ENCODE measurements at regions not wholly inside any gene's neighbourhood (a gene's known extent, or its start where the extent isn't known, plus 50 kb on each side); places are given as distances from the start of the nearest gene placed in this dataset.
A peak's percentile ranks its signal among the peaks of the same experiment; 100 is the strongest.

DNA sequence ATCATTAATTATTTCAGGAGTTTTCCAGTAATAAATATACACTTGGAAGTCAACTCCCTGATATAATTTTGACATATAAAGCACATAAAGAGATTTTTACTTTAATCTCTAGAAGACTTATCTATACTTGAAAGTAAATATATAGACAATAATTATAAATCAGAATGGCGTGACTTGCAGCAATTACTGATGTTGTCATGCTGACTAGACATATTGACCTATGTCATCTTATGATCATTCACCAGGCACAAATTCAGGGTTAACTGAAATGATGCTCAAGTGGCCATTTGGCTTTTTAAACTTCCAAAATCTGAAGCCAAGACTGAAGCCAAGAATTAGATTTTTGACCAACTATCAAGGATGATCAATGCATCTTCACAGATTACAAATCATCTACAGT is 192.2 kb downstream of the MCHR2 start:
- H3K4ac ChIP-seq (replicated peaks; ENCODE audit: insufficient read length, low read depth, low read length), result no peak overlapping the region
- H2AK5ac ChIP-seq (ENCODE audit: low read depth, low read length), result no peak overlapping the region
- H3K4me1 ChIP-seq (replicated peaks in 1 of 4; ENCODE audit: control insufficient read depth in 3 of 4, insufficient read depth in 4 of 4, low read length in 3 of 4), result peaks cover 0 to 2% (median 0%) of the 10 kb centered on the region in 4 experiments; a peak in 1 of 7 replicates
- H3K4me3 ChIP-seq (ENCODE audit: extremely low read depth in 1 of 4, insufficient read depth in 2 of 4, low read depth in 3 of 4, low read length in 4 of 4), result no peak overlapping the region
- H2BK12ac ChIP-seq (ENCODE audit: low read depth, low read length), result no peak overlapping the region
- H2BK120ac ChIP-seq (replicated peaks; ENCODE audit: low read depth, low read length), result no peak overlapping the region
- 100% methylated on average over 1 of the region's 1 CpG; no CpG with 5 or more reads in 1 of the 2 experiments for whole genome bisulfite sequencing, 2 experiments (ENCODE audit: extremely low coverage in 1 of 2, insufficient coverage in 1 of 2, insufficient read length in 1 of 2, insufficient replicate concordance in 2 of 2, low coverage in 1 of 2, low lambda C conversion rate in 2 of 2, missing lambda C conversion rate in 1 of 2)
- H3K56ac ChIP-seq (replicated peaks; ENCODE audit: insufficient read length, low read depth, low read length), result no peak overlapping the region
- H2AFZ ChIP-seq (ENCODE audit: low read length), result 0 out of 2 replicates have a peak overlapping the region, but pooled peaks have one; percentile 25
- H4K5ac ChIP-seq (ENCODE audit: insufficient read length, low read depth, low read length), result no peak overlapping the region
- H3K23me2 ChIP-seq (ENCODE audit: low read depth, low read length), result no peaks in the 10 kb centered on the region
- no peak overlapping the region for H3K27ac ChIP-seq (ENCODE audit: low read depth, low read length)
- no peak overlapping the region for H3K4me2 ChIP-seq (ENCODE audit: insufficient read depth in 1 of 2, low read depth in 2 of 2, low read length in 2 of 2)
- H3K9ac ChIP-seq (replicated peaks in 1 of 4; ENCODE audit: extremely low read depth in 1 of 4, low read depth in 3 of 4, low read length in 3 of 4), result no peak overlapping the region
- H4K20me1 ChIP-seq (replicated peaks in 1 of 2; ENCODE audit: control insufficient read depth in 1 of 2, insufficient read depth in 2 of 2, low read length in 2 of 2), result no peaks in the 10 kb centered on the region
- no peak overlapping the region for H4K91ac ChIP-seq (replicated peaks; ENCODE audit: insufficient read length, low read length)
- no peaks in the 10 kb centered on the region for H3K9me3 ChIP-seq (ENCODE audit: insufficient read depth in 2 of 2, low read depth in 1 of 2, low read length in 1 of 2)
- H3K18ac ChIP-seq (ENCODE audit: extremely low read depth, low read length), result no peak overlapping the region
- no peaks in the 10 kb centered on the region for H3K79me2 ChIP-seq (ENCODE audit: control insufficient read depth in 1 of 2, insufficient read depth in 2 of 2, low read length in 2 of 2)
- H3K27me3 ChIP-seq (replicated peaks in 1 of 4; ENCODE audit: control insufficient read depth in 3 of 4, extremely low read depth in 1 of 4, insufficient read depth in 3 of 4, low read length in 3 of 4), result no peaks in the 10 kb centered on the region
- no peak overlapping the region for H3K14ac ChIP-seq (ENCODE audit: insufficient read length)
- TF ChIP-seq EP300 (IDR thresholded peaks at IDR 0.05; ENCODE audit: borderline replicate concordance in 1 of 2, low read depth in 2 of 2, low read length in 2 of 2) (no peak), ASH2L (IDR thresholded peaks at IDR 0.05; ENCODE audit: low read length) (no peak), CBX5 (IDR thresholded peaks at IDR 0.05; ENCODE audit: low read depth, low read length) (no peak), POLR2AphosphoS5 (IDR thresholded peaks at IDR 0.05; ENCODE audit: low read depth, low read length) (no peak), RAD21 (IDR thresholded peaks at IDR 0.05 in 1 of 2, conservative IDR thresholded peaks at IDR 0.05 in 1 of 2; ENCODE audit: low read depth in 2 of 2, low read length in 2 of 2) (no peak)
- TF ChIP-seq, protein P1, sequence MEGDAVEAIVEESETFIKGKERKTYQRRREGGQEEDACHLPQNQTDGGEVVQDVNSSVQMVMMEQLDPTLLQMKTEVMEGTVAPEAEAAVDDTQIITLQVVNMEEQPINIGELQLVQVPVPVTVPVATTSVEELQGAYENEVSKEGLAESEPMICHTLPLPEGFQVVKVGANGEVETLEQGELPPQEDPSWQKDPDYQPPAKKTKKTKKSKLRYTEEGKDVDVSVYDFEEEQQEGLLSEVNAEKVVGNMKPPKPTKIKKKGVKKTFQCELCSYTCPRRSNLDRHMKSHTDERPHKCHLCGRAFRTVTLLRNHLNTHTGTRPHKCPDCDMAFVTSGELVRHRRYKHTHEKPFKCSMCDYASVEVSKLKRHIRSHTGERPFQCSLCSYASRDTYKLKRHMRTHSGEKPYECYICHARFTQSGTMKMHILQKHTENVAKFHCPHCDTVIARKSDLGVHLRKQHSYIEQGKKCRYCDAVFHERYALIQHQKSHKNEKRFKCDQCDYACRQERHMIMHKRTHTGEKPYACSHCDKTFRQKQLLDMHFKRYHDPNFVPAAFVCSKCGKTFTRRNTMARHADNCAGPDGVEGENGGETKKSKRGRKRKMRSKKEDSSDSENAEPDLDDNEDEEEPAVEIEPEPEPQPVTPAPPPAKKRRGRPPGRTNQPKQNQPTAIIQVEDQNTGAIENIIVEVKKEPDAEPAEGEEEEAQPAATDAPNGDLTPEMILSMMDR (IDR thresholded peaks at IDR 0.05; ENCODE audit: control extremely low read depth in 1 of 3, insufficient read depth in 1 of 3, low read depth in 1 of 3, low read length in 3 of 3), result no peak
- no peaks in the 10 kb centered on the region for H3K36me3 ChIP-seq (ENCODE audit: control insufficient read depth in 2 of 4, insufficient read depth in 4 of 4, low read length in 3 of 4)
- no peak overlapping the region for H2BK5ac ChIP-seq (ENCODE audit: low read depth, low read length)
- no peak for FAIRE-seq
- no peak overlapping the region for H2BK15ac ChIP-seq (ENCODE audit: low read length)
- H4K8ac ChIP-seq (ENCODE audit: extremely low read depth, insufficient read depth, low read length), result no peak overlapping the region
- ChIA-PET CTCF (ENCODE audit: partially characterized antibody) (interaction anchor here (0.9 to 3.5 kb wide), 6 partner anchors 10 to 44 kb away, joined by 3 to 13 read pairs (median 6); no protein-coding TSS in a partner anchor), POLR2A (ENCODE audit: partially characterized antibody) (no interaction called here)
- H2BK20ac ChIP-seq (ENCODE audit: low read length), result no peak overlapping the region
- no peak overlapping the region for H3K23ac ChIP-seq (ENCODE audit: insufficient read length)
- no peak for DNase-seq (ENCODE audit: low read depth in 1 of 2, low spot score in 2 of 2)
- no peaks in the 10 kb centered on the region for H3K79me1 ChIP-seq (ENCODE audit: low read depth, low read length)

All from H1 (cell line).